Stimulated activated memory B cell treated with anti-CD40 and anti-IgM and Interleukin-4, amounts not matched to agents 10 μg/mL and 1 μg/mL and 100 μg/mL, for 72 hours (primary cell): ENCODE measurements at regions not wholly inside any gene's neighbourhood (a gene's known extent, or its start where the extent isn't known, plus 50 kb on each side); places are given as distances from the start of the nearest gene placed in this dataset.

Experiments
- ATAC-seq: fragments of 150-1000 bp; cut with Tn5 transposase; 2 replicates; pipeline ENCODE4 v1.10.0; 2021
- H3K27ac Mint-ChIP-seq: one replicate; pipeline ENCODE4 v1.8.0; 2022; ENCODE audit warnings: mild to moderate bottlenecking, mixed read lengths
- H3K27me3 Mint-ChIP-seq: one replicate; pipeline ENCODE4 v1.8.0; 2022; ENCODE audit warnings: mixed read lengths
- H3K36me3 Mint-ChIP-seq: one replicate; pipeline ENCODE4 v1.8.0; 2022; ENCODE audit warnings: mixed read lengths
- H3K4me1 Mint-ChIP-seq: one replicate; pipeline ENCODE4 v1.8.0; 2022; ENCODE audit warnings: mixed read lengths
- H3K4me3 Mint-ChIP-seq: one replicate; pipeline ENCODE4 v1.8.0; 2022; ENCODE audit warnings: mild to moderate bottlenecking, moderate library complexity, mixed read lengths
- H3K9me3 Mint-ChIP-seq: one replicate; pipeline ENCODE4 v1.8.0; 2022; ENCODE audit warnings: mixed read lengths

GRCh38 chr17:70608193-70608592 is 438.9 kb downstream of the KCNJ2 start:
- Mint-ChIP-seq H3K4me1 (no peaks in the 10 kb centered on the region), H3K27me3 (no peaks in the 10 kb centered on the region), H3K4me3 (no peak overlapping the region), H3K27ac (no peak overlapping the region), H3K36me3 (no peaks in the 10 kb centered on the region), H3K9me3 (peaks cover 3% of the 10 kb centered on the region)
- no peak for ATAC-seq

GRCh38 chr17:70608957-70609356 is 439.6 kb downstream of the KCNJ2 start:
- no peak overlapping the region for H3K4me3 Mint-ChIP-seq
- no peaks in the 10 kb centered on the region for H3K27me3 Mint-ChIP-seq
- peaks cover 3% of the 10 kb centered on the region for H3K9me3 Mint-ChIP-seq
- no peaks in the 10 kb centered on the region for H3K36me3 Mint-ChIP-seq
- ATAC-seq, result no peak
- H3K4me1 Mint-ChIP-seq, result no peaks in the 10 kb centered on the region
- no peak overlapping the region for H3K27ac Mint-ChIP-seq

- peaks cover 3% of the 10 kb centered on the region for H3K9me3 Mint-ChIP-seq
- H3K4me1 Mint-ChIP-seq, result no peaks in the 10 kb centered on the region
- ATAC-seq, result no peak
- no peaks in the 10 kb centered on the region for H3K36me3 Mint-ChIP-seq
- H3K27me3 Mint-ChIP-seq, result no peaks in the 10 kb centered on the region
- no peak overlapping the region for H3K27ac Mint-ChIP-seq
- no peak overlapping the region for H3K4me3 Mint-ChIP-seq
These were observed 440.2 kb downstream of the KCNJ2 start for GRCh38 chr17:70609566-70609965.

GRCh38 chr17:70610161-70610560 is 440.8 kb downstream of the KCNJ2 start:
- ATAC-seq, result no peak
- Mint-ChIP-seq H3K4me1 (no peaks in the 10 kb centered on the region), H3K4me3 (no peak overlapping the region), H3K27me3 (no peaks in the 10 kb centered on the region), H3K27ac (no peak overlapping the region), H3K36me3 (no peaks in the 10 kb centered on the region), H3K9me3 (peaks cover 3% of the 10 kb centered on the region)

GRCh38 chr17:70613681-70614080 is 444.3 kb downstream of the KCNJ2 start:
- no peak overlapping the region for H3K27ac Mint-ChIP-seq
- no peak overlapping the region for H3K4me3 Mint-ChIP-seq
- H3K9me3 Mint-ChIP-seq, result peaks cover 3% of the 10 kb centered on the region
- H3K4me1 Mint-ChIP-seq, result no peaks in the 10 kb centered on the region
- H3K27me3 Mint-ChIP-seq, result no peaks in the 10 kb centered on the region
- no peaks in the 10 kb centered on the region for H3K36me3 Mint-ChIP-seq
- ATAC-seq, result no peak

- ATAC-seq, result no peak
- no peak overlapping the region for H3K27ac Mint-ChIP-seq
- no peaks in the 10 kb centered on the region for H3K4me1 Mint-ChIP-seq
- no peaks in the 10 kb centered on the region for H3K36me3 Mint-ChIP-seq
- no peak overlapping the region for H3K4me3 Mint-ChIP-seq
- no peaks in the 10 kb centered on the region for H3K27me3 Mint-ChIP-seq
- peaks cover 3% of the 10 kb centered on the region for H3K9me3 Mint-ChIP-seq
These were observed 446.5 kb downstream of the KCNJ2 start for GRCh38 chr17:70615831-70616230.

GRCh38 chr17:70618641-70619040 is 449.3 kb downstream of the KCNJ2 start:
- Mint-ChIP-seq H3K4me1 (no peaks in the 10 kb centered on the region), H3K27me3 (no peaks in the 10 kb centered on the region), H3K36me3 (no peaks in the 10 kb centered on the region), H3K9me3 (no peaks in the 10 kb centered on the region), H3K27ac (no peak overlapping the region), H3K4me3 (no peak overlapping the region)
- ATAC-seq, result no peak

- H3K27me3 Mint-ChIP-seq, result no peaks in the 10 kb centered on the region
- no peaks in the 10 kb centered on the region for H3K4me1 Mint-ChIP-seq
- no peak for ATAC-seq
- no peaks in the 10 kb centered on the region for H3K36me3 Mint-ChIP-seq
- no peak overlapping the region for H3K27ac Mint-ChIP-seq
- H3K4me3 Mint-ChIP-seq, result no peak overlapping the region
- no peaks in the 10 kb centered on the region for H3K9me3 Mint-ChIP-seq
These were observed 452.2 kb downstream of the KCNJ2 start for GRCh38 chr17:70621566-70621965.

- no peak overlapping the region for H3K4me3 Mint-ChIP-seq
- H3K27ac Mint-ChIP-seq, result no peak overlapping the region
- ATAC-seq, result no peak
- H3K36me3 Mint-ChIP-seq, result no peaks in the 10 kb centered on the region
- H3K4me1 Mint-ChIP-seq, result no peaks in the 10 kb centered on the region
- no peaks in the 10 kb centered on the region for H3K27me3 Mint-ChIP-seq
- H3K9me3 Mint-ChIP-seq, result no peaks in the 10 kb centered on the region
These were observed 453.3 kb downstream of the KCNJ2 start for GRCh38 chr17:70622368-70623260.

- Mint-ChIP-seq H3K4me1 (no peaks in the 10 kb centered on the region), H3K36me3 (no peaks in the 10 kb centered on the region), H3K9me3 (no peaks in the 10 kb centered on the region), H3K4me3 (no peak overlapping the region), H3K27me3 (no peaks in the 10 kb centered on the region), H3K27ac (no peak overlapping the region)
- ATAC-seq, result no peak
These were observed 454.9 kb downstream of the KCNJ2 start for GRCh38 chr17:70624211-70624610.

- no peaks in the 10 kb centered on the region for H3K27me3 Mint-ChIP-seq
- no peaks in the 10 kb centered on the region for H3K36me3 Mint-ChIP-seq
- no peaks in the 10 kb centered on the region for H3K4me1 Mint-ChIP-seq
- no peak for ATAC-seq
- H3K4me3 Mint-ChIP-seq, result no peak overlapping the region
- no peak overlapping the region for H3K27ac Mint-ChIP-seq
- no peaks in the 10 kb centered on the region for H3K9me3 Mint-ChIP-seq
These were observed 460.6 kb downstream of the KCNJ2 start for GRCh38 chr17:70629902-70630301.

GRCh38 chr17:70636517-70637133 is 467.3 kb downstream of the KCNJ2 start:
- no peaks in the 10 kb centered on the region for H3K4me1 Mint-ChIP-seq

GRCh38 chr17:70642059-70642458 is 472.7 kb downstream of the KCNJ2 start:
- ATAC-seq, result no peak
- H3K4me3 Mint-ChIP-seq, result no peak overlapping the region
- H3K27me3 Mint-ChIP-seq, result no peaks in the 10 kb centered on the region
- H3K4me1 Mint-ChIP-seq, result no peaks in the 10 kb centered on the region
- no peak overlapping the region for H3K27ac Mint-ChIP-seq
- peaks cover 3% of the 10 kb centered on the region for H3K9me3 Mint-ChIP-seq
- H3K36me3 Mint-ChIP-seq, result no peaks in the 10 kb centered on the region

More at GRCh38 chr17:70636517-70637133, 467.3 kb downstream of the KCNJ2 start:
- no peaks in the 10 kb centered on the region for H3K27me3 Mint-ChIP-seq
- H3K9me3 Mint-ChIP-seq, result no peaks in the 10 kb centered on the region
- ATAC-seq, result no peak
- H3K27ac Mint-ChIP-seq, result no peak overlapping the region
- no peaks in the 10 kb centered on the region for H3K36me3 Mint-ChIP-seq
- H3K4me3 Mint-ChIP-seq, result no peak overlapping the region

GRCh38 chr17:70644096-70644495 is 474.8 kb downstream of the KCNJ2 start:
- peaks cover 3% of the 10 kb centered on the region for H3K9me3 Mint-ChIP-seq
- no peaks in the 10 kb centered on the region for H3K4me1 Mint-ChIP-seq
- H3K27me3 Mint-ChIP-seq, result no peaks in the 10 kb centered on the region
- no peak overlapping the region for H3K27ac Mint-ChIP-seq
- no peak for ATAC-seq
- H3K36me3 Mint-ChIP-seq, result no peaks in the 10 kb centered on the region
- no peak overlapping the region for H3K4me3 Mint-ChIP-seq

- Mint-ChIP-seq H3K4me3 (no peak overlapping the region), H3K36me3 (no peaks in the 10 kb centered on the region), H3K27ac (no peak overlapping the region), H3K27me3 (no peaks in the 10 kb centered on the region), H3K9me3 (peaks cover 3% of the 10 kb centered on the region), H3K4me1 (no peaks in the 10 kb centered on the region)
- no peak for ATAC-seq
These were observed 477.3 kb downstream of the KCNJ2 start for GRCh38 chr17:70646673-70647072.

- Mint-ChIP-seq H3K4me3 (no peak overlapping the region), H3K9me3 (peaks cover 3% of the 10 kb centered on the region), H3K36me3 (no peaks in the 10 kb centered on the region), H3K27ac (no peak overlapping the region), H3K27me3 (no peaks in the 10 kb centered on the region), H3K4me1 (no peaks in the 10 kb centered on the region)
- no peak for ATAC-seq
These were observed 478.8 kb downstream of the KCNJ2 start for GRCh38 chr17:70648166-70648565.
